ENCODE measurements at regions not wholly inside any gene's neighbourhood (a gene's known extent, or its start where the extent isn't known, plus 50 kb on each side); places are given as distances from the start of the nearest gene placed in this dataset.

GRCh38 chr19:31113293-31113692, 235.9 kb downstream of the TSHZ3 start:
- Histone ChIP-seq H2BK20ac (ENCODE audit: low read depth, low read length, poor library complexity, severe bottlenecking) (no peak overlapping the region), H3T11ph (ENCODE audit: low read length) (no peak overlapping the region), H3K9me3 (ENCODE audit: control insufficient read depth, low read depth, low read length) (no peaks in the 10 kb centered on the region), H3K18ac (ENCODE audit: insufficient read length, low read depth, low read length) (no peak overlapping the region), H4K8ac (replicated peaks; ENCODE audit: insufficient read length, low read depth, low read length) (no peak overlapping the region), H4K5ac (ENCODE audit: insufficient read length, low read depth, low read length) (no peak overlapping the region), H3K56ac (ENCODE audit: insufficient read length, low read depth, low read length) (no peak overlapping the region), H3K23me2 (ENCODE audit: insufficient read length, low read depth, low read length, poor library complexity, severe bottlenecking) (no peaks in the 10 kb centered on the region), H3K14ac (ENCODE audit: insufficient read depth, low read length) (no peak overlapping the region), H3K4me2 (ENCODE audit: insufficient read depth, insufficient read length, low read length) (no peak overlapping the region), H4K91ac (ENCODE audit: insufficient read length, low read depth, low read length) (no peak overlapping the region), H3K79me1 (ENCODE audit: insufficient read depth, low read depth, low read length, poor library complexity, severe bottlenecking) (no peaks in the 10 kb centered on the region), H2BK5ac (ENCODE audit: insufficient read length, low read length) (no peak overlapping the region), H3K4ac (ENCODE audit: low read depth, low read length) (no peak overlapping the region), H3K27ac (ENCODE audit: insufficient read length, low read depth, low read length) (no peak overlapping the region), H3K9ac (ENCODE audit: extremely low read depth, insufficient read length, low read length) (no peak overlapping the region), H2AK5ac (ENCODE audit: insufficient read length, low read length) (no peak overlapping the region), H3K23ac (ENCODE audit: insufficient read length, low read depth, low read length) (no peak overlapping the region), H2BK12ac (ENCODE audit: insufficient read length, low read depth, low read length) (no peak overlapping the region), H3K79me2 (ENCODE audit: insufficient read depth, low read length) (no peaks in the 10 kb centered on the region), H2BK15ac (ENCODE audit: low read depth, low read length) (no peak overlapping the region), H2AFZ (ENCODE audit: low read length) (no peak overlapping the region), H3K27me3 (ENCODE audit: insufficient read depth, low read length) (no peaks in the 10 kb centered on the region), H2BK120ac (ENCODE audit: low read depth, low read length, poor library complexity, severe bottlenecking) (no peak overlapping the region), H3K4me1 (ENCODE audit: insufficient read depth, low read length) (no peaks in the 10 kb centered on the region), H4K20me1 (ENCODE audit: control insufficient read depth, insufficient read depth, insufficient read length) (no peaks in the 10 kb centered on the region)
- Mint-ChIP-seq H3K36me3 (ENCODE audit: insufficient read depth in 1 of 3, low read depth in 3 of 3) (no peaks in the 10 kb centered on the region), H3K4me1 (peaks cover 3 to 5% of the 10 kb centered on the region in 2 experiments; a peak in 3 of 4 replicates), H3K27me3 (ENCODE audit: low read depth) (peaks cover 4% of the 10 kb centered on the region; the same call in 1 of the 2 replicates), H3K27ac (no peak overlapping the region), H3K4me3 (no peak overlapping the region), H3K9me3 (no peaks in the 10 kb centered on the region)
- DNase-seq = no peak
- no CpG with 5 or more reads among the region's 1 CpG for WGBS (ENCODE audit: extremely low coverage, insufficient read length, low lambda C conversion rate)
- TF ChIP-seq, protein P1, sequence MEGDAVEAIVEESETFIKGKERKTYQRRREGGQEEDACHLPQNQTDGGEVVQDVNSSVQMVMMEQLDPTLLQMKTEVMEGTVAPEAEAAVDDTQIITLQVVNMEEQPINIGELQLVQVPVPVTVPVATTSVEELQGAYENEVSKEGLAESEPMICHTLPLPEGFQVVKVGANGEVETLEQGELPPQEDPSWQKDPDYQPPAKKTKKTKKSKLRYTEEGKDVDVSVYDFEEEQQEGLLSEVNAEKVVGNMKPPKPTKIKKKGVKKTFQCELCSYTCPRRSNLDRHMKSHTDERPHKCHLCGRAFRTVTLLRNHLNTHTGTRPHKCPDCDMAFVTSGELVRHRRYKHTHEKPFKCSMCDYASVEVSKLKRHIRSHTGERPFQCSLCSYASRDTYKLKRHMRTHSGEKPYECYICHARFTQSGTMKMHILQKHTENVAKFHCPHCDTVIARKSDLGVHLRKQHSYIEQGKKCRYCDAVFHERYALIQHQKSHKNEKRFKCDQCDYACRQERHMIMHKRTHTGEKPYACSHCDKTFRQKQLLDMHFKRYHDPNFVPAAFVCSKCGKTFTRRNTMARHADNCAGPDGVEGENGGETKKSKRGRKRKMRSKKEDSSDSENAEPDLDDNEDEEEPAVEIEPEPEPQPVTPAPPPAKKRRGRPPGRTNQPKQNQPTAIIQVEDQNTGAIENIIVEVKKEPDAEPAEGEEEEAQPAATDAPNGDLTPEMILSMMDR (conservative IDR thresholded peaks at IDR 0.05) = no peak

Data from H9 (cell line).